NCI-H1436 treated with DMSO at 0.1 percent for 48 hours (cell line): ENCODE measurements at regions not wholly inside any gene's neighbourhood (a gene's known extent, or its start where the extent isn't known, plus 50 kb on each side); places are given as distances from the start of the nearest gene placed in this dataset.
"Not testable (repeated sequence)": the region's sequence is repeated elsewhere in the genome, so short reads cannot be mapped to it uniquely, and the experiment has no call there.

Experiments
- DNase-seq: peaks from one replicate; lab custom pipeline; 2025; lab: John Stamatoyannopoulos, UW

- no peak for DNase-seq
These were observed 81.6 kb upstream of the USP9X start for GRCh38 chrX:41003506-41004270.

- no peak for DNase-seq
These were observed 79.7 kb upstream of the USP9X start for GRCh38 chrX:41005445-41005992.

GRCh38 chrX:41009850-41010846 is 75.1 kb upstream of the USP9X start:
- DNase-seq, result no peak

- DNase-seq, result no peak
These were observed 70.4 kb upstream of the USP9X start for GRCh38 chrX:41014776-41015360.

GRCh38 chrX:41017785-41018184 is 67.5 kb upstream of the USP9X start:
- DNase-seq, result not testable (repeated sequence)

GRCh38 chrX:41018391-41019040 is 66.7 kb upstream of the USP9X start:
- DNase-seq, result not testable (repeated sequence)

GRCh38 chrX:41019041-41019392 is 66.2 kb upstream of the USP9X start:
- DNase-seq, result no peak

- no peak for DNase-seq
These were observed 62.7 kb upstream of the USP9X start for GRCh38 chrX:41022566-41022965.

- DNase-seq, result no peak
These were observed 62.1 kb upstream of the USP9X start for GRCh38 chrX:41023098-41023497.

- not testable (repeated sequence) for DNase-seq
These were observed 60.9 kb upstream of the USP9X start for GRCh38 chrX:41024335-41024734.

GRCh38 chrX:41024755-41025154 is 60.5 kb upstream of the USP9X start:
- no peak for DNase-seq

GRCh38 chrX:41025926-41026701 is 59.1 kb upstream of the USP9X start:
- no peak for DNase-seq

- DNase-seq, result no peak
These were observed 58.6 kb upstream of the USP9X start for GRCh38 chrX:41026702-41027078.

- no peak for DNase-seq
These were observed 55.9 kb upstream of the USP9X start for GRCh38 chrX:41029332-41029731.

GRCh38 chrX:41031256-41031967 is 53.8 kb upstream of the USP9X start:
- DNase-seq, result no peak

- no peak for DNase-seq
These were observed 51.9 kb upstream of the USP9X start for GRCh38 chrX:41033299-41033698.

- not testable (repeated sequence) for DNase-seq
These were observed 50.3 kb upstream of the USP9X start for GRCh38 chrX:41034902-41035301.
